ENCODE measurements at regions not wholly inside any gene's neighbourhood (a gene's known extent, or its start where the extent isn't known, plus 50 kb on each side); places are given as distances from the start of the nearest gene placed in this dataset.
"Not testable (repeated sequence)": the region's sequence is repeated elsewhere in the genome, so short reads cannot be mapped to it uniquely, and the experiment has no call there.

GRCh38 chr9:103242025-103242424 is 246.9 kb downstream of the CYLC2 start:
- DNase-seq (ENCODE audit: low spot score) = no peak

- DNase-seq (ENCODE audit: low spot score) = no peak
Observed at GRCh38 chr9:103242486-103242885, 247.4 kb downstream of the CYLC2 start.

- DNase-seq (ENCODE audit: low spot score) = no peak
Observed at GRCh38 chr9:103243553-103243952, 248.4 kb downstream of the CYLC2 start.

DNA sequence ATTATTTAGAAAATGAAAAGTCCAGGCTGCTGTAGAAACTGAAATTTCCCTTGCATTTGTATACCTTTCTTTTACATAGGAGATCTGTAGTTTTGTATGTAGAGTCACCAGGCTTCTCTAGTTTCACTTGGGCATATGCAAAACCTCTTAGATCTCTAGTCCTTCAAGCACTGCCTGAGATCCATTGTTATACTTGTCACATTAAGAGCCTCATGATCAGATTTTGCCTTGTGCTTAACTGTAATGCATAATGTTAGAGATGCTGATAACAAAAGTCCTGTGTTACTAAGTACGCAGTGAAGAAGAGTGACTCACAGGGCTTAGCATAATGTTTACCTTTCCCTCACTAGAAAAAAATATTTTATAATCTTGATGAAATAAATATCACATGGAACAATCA is 250.2 kb downstream of the CYLC2 start:
- no peak for DNase-seq (ENCODE audit: low spot score)

- DNase-seq (ENCODE audit: low spot score) = no peak
Observed at GRCh38 chr9:103261951-103262350, 266.8 kb downstream of the CYLC2 start.

- no peak for DNase-seq (ENCODE audit: low spot score)
Observed at GRCh38 chr9:103266064-103266463, 270.9 kb downstream of the CYLC2 start.

DNA sequence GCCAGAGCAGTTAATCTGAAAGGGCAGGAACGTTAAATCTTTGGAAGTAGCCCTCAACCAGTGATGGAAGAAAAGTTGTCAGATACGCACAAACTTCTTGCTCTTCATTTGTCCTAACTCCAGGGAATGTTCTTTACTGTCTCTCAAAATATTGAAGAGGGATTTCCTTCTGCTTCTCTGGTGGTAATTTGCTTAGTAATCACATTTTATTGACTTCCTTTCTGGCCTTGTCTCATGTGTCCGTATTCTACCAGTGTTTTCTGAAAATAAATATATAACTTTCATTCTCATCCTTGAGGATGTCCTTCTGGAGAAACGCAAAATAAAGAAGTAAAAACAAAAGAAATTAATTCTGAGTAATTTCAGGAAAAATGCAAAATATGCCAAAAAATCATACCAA is 282.1 kb downstream of the CYLC2 start:
- no peak for DNase-seq (ENCODE audit: low spot score)

DNA sequence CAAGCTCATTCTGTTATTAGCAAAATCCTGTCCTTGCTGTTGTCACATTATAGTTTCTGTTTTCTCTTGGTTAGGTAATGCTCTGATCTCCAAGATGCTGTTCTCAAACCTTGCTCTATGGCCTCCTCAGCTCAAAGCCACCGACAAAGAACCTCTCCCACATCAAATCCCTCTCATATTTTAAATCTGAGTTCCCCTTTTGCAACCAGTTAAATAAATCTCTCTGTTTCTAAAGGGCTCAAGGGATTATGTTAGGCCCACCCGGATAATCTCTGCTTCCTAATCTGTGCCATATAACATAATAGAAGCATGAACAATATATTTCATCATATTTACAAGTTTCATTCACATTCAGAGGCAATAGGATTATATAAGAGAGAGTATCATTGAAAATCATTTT is 286.0 kb downstream of the CYLC2 start:
- no peak for DNase-seq (ENCODE audit: low spot score)

- DNase-seq (ENCODE audit: low spot score) = no peak
Observed at GRCh38 chr9:103287361-103287760, 292.2 kb downstream of the CYLC2 start.

- no peak for DNase-seq (ENCODE audit: low spot score)
Observed at GRCh38 chr9:103296189-103296588, 301.1 kb downstream of the CYLC2 start.

DNA sequence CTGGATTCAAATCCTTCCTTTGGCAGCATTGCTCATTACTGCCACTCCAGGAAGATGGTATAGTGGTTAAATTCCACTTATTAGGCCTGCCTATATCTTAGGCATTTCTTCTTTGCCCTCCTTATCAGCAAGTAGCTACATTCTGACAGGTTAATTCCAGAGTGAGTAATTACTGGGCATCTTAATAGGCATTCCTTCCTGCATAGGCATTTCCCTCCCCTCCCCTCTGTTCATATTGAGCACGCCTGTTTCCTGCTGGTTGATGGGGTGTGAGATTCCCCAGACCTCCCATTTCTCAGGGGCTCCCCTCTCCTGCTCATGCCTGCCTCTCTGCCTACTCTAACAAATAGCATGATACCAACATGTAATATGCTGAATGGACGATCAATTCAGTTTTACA is 305.9 kb downstream of the CYLC2 start:
- DNase-seq (ENCODE audit: low spot score) = no peak

DNA sequence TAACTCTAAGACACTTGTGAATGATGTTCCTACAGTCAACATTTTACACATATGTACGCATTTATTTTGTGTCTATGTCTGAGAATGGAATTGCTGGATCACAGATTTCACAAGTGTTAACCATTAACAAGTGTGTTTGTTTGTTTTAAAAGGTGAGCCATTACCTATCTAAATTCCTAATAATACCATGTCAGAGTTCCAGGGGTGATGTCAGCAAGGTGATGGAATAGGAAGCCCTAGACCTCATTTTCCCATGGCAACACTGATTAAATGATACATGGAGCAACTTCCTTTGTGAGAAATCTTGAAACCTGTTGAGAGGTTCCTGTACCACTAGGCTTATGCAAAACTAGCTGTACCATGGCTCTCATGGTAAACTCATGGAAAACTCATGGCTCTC is 309.7 kb downstream of the CYLC2 start:
- no peak for DNase-seq (ENCODE audit: low spot score)

- no peak for DNase-seq (ENCODE audit: low spot score)
Observed at GRCh38 chr9:103319979-103320378, 324.8 kb downstream of the CYLC2 start.

DNA sequence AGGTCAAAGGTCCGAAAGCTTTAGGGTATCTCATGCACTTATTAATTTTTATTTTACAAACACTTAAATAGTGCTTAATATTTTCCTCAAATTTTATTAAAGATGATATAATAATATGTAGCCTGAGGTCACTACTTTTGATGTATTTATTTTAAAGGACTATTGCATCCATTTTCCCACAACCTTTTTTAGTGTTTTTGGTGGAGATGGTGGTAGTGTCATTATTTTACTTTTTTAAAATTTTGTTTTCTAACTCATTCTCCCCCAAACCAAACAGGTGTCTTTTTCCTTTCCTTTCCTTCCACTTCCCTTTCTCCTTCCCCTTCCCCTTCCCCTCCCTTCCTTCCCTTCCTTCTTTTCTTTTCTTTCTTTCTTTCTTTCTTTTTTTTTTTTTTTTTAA is 328.6 kb downstream of the CYLC2 start:
- DNase-seq (ENCODE audit: low spot score) = no peak

DNA sequence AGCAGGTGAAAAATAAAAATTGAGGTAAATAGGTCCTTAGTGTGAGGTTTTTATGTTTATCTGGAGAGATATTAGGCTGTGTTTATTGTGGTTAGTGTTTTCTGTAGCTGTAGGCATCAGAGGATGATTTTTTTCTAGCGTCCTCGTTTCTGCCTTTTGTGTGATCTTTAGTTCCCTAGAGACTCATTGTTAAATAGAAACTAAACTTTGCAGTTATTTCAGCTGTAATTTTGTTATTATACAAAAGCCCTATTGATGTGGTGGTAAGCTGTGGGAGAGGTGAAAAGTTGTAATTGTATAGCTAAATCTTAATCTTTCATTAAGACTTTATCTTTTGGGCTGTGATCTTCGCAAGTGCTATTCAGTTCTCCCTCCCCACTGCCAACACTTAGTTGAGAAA is 340.3 kb downstream of the CYLC2 start:
- DNase-seq (ENCODE audit: low spot score) = no peak

- DNase-seq (ENCODE audit: low spot score) = no peak
Observed at GRCh38 chr9:103355000-103355399, 359.9 kb downstream of the CYLC2 start.

- DNase-seq (ENCODE audit: low spot score) = not testable (repeated sequence)
Observed at GRCh38 chr9:103357980-103358379, 362.8 kb downstream of the CYLC2 start.

GRCh38 chr9:103361906-103362305 is 366.8 kb downstream of the CYLC2 start:
- no peak for DNase-seq (ENCODE audit: low spot score)

DNA sequence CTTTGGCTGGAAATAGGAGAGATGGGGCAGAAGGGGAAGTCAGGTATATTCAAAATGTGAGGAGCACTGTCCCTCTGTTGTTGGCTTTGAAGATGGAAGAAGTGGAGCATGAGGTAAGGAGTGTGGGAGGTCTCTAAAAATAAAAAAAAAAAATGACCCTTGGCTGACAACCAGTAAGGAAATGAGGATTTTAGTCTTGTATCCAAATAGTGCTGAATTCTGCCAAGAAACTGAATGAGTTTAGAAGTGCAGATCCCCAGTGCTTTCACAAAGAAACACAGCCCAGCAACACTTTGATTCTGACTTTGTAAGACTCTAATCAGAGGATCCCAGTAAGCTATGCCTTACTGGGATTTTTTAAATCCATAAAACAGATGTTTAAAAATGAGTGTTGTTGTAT is 367.9 kb downstream of the CYLC2 start:
- DNase-seq (ENCODE audit: low spot score) = no peak

- DNase-seq (ENCODE audit: low spot score) = no peak
Observed at GRCh38 chr9:103364753-103365152, 369.6 kb downstream of the CYLC2 start.

DNA sequence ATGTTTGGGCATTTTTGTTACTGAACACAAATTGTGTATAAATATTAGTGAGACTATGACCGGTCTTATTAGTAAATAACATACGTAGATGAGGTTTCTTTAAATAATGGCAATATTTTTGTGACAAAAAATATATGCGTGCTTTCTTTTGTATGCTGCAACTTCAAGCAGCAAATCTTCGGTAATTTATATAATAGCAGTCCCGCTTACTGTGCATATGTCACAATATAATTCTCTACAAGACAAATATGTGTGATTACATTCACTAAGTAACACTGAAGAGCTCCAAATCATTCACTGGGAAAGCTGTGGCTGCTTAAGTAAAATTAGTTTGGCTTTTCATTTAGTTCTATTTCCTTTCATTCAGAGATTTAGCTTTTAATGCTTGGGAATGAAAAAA is 376.0 kb downstream of the CYLC2 start:
- DNase-seq (ENCODE audit: low spot score) = no peak

DNA sequence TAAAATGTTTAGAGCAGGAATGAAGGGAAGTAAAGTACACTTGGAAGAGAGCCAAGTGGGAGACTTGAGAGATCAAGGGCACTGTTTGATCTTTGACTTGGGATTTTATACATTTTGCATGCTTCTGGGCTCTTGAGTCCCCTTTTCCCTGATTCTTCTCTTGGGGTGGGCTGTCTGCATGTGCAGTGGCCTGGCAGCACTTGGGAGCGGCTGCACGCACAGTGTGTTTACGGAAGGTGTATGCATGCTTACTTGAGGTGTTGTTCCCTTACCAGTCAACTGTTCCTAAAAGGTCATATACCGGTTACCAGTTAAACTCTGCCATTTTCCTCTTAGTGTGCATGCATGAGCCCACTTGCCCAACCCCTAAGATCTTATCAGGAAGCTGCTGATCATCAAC is 377.7 kb downstream of the CYLC2 start:
- no peak for DNase-seq (ENCODE audit: low spot score)

DNA sequence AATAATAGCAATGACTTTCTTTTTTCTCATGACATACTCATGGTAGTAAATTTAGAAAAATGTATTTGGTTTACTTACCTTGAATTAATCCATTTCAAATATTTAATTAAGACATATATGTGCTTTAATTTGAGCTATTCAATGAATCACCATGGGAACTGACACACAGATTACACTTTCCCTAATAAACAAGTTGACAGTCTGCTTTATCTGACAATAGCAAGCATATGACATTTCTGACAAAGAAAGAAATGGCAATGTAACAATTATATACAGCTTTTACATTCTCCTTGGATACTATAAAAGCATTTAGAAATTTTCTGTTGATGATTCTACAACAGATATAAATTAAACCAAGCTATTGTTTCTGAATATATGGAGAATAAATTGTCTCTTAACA is 382.5 kb downstream of the CYLC2 start:
- DNase-seq (ENCODE audit: low spot score) = no peak

- DNase-seq (ENCODE audit: low spot score) = peak; percentile 20
Observed at GRCh38 chr9:103397868-103398600, 402.9 kb downstream of the CYLC2 start.

GRCh38 chr9:103399535-103399934 is 404.4 kb downstream of the CYLC2 start:
- DNase-seq (ENCODE audit: low spot score) = no peak
